ENCODE measurements at regions not wholly inside any gene's neighbourhood (a gene's known extent, or its start where the extent isn't known, plus 50 kb on each side); places are given as distances from the start of the nearest gene placed in this dataset.

- DNase-seq (ENCODE audit: low read depth), result no peak
These were observed 158.7 kb downstream of the DRD1 start for GRCh38 chr5:175285261-175285660.

GRCh38 chr5:175284806-175285205 lies 159.2 kb downstream of the DRD1 start:
- DNase-seq (ENCODE audit: low read depth), result no peak

- DNase-seq (ENCODE audit: low read depth), result no peak
These were observed 161.3 kb downstream of the DRD1 start for GRCh38 chr5:175282611-175283225.

GRCh38 chr5:175281714-175282113 lies 162.3 kb downstream of the DRD1 start:
- no peak for DNase-seq (ENCODE audit: low read depth)

DNA sequence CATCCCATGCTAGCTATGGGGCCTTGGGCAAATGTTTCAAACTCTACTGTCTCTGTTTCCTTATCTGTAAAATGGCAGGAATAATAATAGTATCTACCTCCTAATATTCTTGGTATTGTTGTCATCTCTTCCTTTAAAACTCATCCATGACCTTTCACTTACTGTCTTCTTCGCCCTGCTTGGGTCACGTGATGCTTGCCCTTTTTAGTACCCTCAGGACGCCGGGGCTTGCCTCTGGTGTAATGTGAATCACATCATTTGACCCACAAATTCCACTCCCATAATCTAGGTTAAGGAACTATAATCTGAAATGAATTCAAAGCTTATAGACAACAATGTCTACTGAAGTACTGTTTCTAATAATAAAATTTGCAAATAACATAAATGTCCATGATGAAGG lies 162.7 kb downstream of the DRD1 start:
- DNase-seq (ENCODE audit: low read depth), result no peak

DNA sequence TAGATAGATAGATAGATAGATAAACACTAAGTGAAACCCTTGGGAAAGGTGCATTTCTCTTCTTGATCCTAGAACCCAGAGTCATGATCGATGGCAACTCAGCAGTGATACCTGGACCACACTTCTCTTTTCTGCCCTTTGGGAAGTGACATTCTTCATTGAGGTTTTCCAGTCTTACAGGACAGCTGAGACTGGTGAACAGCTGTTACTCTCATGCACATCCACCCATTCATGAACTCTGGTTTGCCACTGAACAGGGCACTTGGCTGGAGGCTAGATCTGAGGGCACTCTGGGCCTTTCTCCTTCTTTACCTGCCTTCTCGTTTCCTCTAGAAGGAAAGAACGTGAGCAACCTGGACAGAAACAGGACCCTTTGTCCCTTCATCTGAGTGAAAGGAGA lies 164.5 kb downstream of the DRD1 start:
- no peak for DNase-seq (ENCODE audit: low read depth)

GRCh38 chr5:175275748-175276147 lies 168.2 kb downstream of the DRD1 start:
- DNase-seq (ENCODE audit: low read depth), result no peak

- no peak for DNase-seq (ENCODE audit: low read depth)
These were observed 168.9 kb downstream of the DRD1 start for GRCh38 chr5:175275097-175275496.

- no peak for DNase-seq (ENCODE audit: low read depth)
These were observed 169.8 kb downstream of the DRD1 start for GRCh38 chr5:175274171-175274570.

DNA sequence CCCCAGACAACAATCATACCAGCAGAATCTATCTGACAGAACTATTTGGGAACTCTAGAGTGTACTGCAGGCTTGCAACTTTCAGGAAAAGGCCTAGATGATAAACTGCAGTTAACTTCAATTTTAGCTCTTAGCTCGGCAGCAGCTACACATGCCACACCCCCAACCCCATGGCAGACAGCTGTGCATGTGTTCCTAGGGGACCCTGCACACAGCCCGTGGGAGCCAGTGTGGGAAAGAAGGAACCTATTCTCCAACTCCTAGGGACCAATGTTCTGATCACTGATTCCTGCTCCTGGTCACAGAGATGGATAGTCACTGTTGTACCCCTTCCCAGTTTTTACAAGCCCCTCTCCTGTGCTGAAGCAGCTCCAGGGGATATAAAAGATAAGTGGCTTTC lies 179.6 kb downstream of the DRD1 start:
- DNase-seq (ENCODE audit: low read depth), result no peak

DNA sequence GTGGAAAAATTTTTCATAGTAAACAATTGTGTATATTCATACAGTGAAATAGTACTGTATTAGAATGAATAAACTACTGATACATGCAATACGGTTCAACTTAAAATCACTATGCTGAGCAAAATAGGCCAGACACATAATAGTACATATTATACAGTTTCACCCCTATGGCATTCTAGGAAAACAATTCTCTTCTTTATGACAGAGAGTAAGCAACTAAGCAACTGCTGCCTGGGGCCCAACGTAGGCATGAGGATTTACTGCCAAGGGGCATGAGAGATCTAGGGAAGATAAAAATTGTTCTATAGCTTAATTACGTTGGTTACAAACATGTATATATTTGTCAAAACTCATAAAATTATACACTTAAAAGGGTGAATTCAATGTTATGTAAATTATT lies 180.2 kb downstream of the DRD1 start:
- no peak for DNase-seq (ENCODE audit: low read depth)

DNA sequence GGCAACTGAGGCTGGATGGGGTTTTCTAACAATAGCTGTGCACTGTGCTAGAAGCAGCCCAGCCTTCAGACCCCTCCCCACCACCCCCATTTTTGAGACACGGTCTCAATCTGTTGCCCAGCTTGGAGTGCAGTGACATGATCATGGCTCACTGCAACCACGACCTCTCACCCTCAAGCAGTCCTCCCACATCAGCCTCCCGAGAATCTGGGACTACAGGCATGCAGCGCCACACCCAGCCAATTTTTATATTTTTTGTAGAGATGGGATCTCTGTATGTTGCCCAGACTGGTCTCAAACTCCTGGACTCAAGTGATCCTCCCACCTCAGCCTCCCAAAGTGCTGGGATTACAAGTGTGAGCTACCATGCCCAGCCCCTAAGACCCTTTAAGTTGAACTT lies 182.5 kb downstream of the DRD1 start:
- no peak for DNase-seq (ENCODE audit: low read depth)

GRCh38 chr5:175261037-175261436 lies 182.9 kb downstream of the DRD1 start:
- DNase-seq (ENCODE audit: low read depth), result no peak

DNA sequence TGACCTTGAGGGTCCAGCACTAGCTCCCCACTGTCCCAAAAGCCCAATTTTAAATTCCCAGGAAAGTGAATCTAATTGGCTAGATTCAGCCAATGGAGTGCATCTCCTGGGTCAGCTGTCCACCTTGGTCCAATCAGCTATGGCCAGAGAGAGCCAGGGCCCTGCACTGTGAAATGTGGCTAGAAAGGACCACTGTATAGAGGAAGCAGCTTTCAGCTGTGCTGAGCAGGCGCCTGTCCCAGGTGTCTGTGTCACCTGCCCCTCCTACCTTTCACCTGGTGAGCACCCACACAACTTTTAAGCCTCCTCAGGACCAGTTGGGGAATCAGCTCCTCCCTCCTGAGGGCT lies 186.2 kb downstream of the DRD1 start:
- DNase-seq (ENCODE audit: low read depth), result no peak

DNA sequence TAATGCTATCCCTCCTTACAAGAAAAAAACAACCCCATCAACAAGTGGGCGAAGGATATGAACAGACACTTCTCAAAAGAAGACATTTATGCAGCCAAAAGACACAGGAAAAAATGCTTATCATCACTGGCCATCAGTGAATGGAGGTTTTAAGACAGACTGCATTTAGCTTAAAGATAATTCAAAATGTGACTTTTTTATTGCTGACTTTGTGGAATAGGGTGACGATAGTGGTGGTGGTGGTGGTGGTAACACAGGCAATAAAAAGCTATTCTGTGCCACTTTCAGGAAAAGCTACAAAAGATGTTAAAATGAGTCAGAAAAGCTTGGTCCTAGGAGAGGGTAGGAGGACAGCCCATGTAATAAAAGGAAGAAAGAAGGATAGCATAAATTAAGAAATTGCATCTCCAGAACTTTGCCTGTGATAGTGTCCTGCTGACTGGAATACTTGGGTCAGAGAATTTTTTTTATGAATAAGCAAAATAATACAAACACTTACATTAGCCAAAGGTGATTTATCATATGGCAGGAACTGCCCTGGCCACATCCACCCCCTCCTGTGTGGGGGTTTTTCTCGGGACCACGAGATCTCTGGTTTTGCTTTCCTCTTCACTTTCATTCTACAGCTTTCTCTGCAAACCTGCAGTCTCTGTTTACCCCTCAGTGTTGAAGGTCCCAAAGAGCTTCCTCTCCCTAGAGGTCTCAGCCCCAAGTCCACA lies 186.7 kb downstream of the DRD1 start:
- no peak for DNase-seq (ENCODE audit: low read depth)

GRCh38 chr5:175254155-175254554 lies 189.8 kb downstream of the DRD1 start:
- DNase-seq (ENCODE audit: low read depth), result no peak

GRCh38 chr5:175253597-175253996 lies 190.4 kb downstream of the DRD1 start:
- no peak for DNase-seq (ENCODE audit: low read depth)

DNA sequence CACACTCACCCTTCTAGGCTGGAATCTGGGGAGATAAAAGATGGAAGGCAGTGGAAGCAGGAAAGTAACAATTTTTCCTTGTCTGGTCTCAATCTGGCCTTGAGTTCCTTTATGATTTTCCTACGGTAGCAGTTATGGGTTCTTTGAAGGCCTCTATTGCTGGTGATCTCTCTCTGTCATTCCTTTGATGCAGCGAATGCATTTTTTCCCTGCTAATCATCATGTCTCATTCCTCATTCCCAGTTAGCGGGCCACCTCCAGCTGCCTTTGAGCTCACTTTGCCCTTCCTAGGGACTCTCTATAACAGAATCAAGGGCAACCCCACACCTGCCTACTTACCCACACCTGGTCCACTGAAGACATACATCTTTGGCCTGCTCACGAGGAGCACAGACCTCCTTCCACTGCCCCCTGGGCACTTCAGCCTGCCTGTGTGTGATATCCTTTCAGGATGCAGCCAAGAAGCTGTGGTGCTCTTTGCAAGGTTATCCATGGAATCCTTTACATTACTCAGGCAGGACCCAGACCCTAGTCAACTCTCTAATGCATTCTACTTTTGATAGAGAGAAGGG lies 191.7 kb downstream of the DRD1 start:
- no peak for DNase-seq (ENCODE audit: low read depth)

DNA sequence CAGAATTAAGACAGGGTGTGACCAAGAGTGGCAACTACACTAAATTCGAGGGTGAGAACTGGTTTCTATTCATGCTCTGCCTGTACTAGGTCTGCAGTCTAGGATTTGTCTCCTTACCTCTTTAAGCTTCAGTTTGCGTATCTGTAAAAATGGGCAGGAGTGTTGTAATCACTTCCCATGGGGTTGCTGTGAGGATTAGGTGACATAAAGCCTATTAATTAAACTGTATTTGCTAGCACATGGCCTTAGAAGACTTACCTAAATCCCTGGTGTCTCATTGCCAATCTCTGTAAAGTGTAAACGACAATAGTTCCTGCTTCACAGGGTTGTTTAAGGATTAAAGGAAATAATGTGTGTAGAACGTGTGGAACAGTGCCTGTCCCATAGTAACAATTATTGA lies 193.6 kb downstream of the DRD1 start:
- no peak for DNase-seq (ENCODE audit: low read depth)

GRCh38 chr5:175248416-175248905 lies 195.5 kb downstream of the DRD1 start:
- DNase-seq (ENCODE audit: low read depth), result no peak

GRCh38 chr5:175246889-175247520 lies 197.0 kb downstream of the DRD1 start:
- DNase-seq (ENCODE audit: low read depth), result no peak

DNA sequence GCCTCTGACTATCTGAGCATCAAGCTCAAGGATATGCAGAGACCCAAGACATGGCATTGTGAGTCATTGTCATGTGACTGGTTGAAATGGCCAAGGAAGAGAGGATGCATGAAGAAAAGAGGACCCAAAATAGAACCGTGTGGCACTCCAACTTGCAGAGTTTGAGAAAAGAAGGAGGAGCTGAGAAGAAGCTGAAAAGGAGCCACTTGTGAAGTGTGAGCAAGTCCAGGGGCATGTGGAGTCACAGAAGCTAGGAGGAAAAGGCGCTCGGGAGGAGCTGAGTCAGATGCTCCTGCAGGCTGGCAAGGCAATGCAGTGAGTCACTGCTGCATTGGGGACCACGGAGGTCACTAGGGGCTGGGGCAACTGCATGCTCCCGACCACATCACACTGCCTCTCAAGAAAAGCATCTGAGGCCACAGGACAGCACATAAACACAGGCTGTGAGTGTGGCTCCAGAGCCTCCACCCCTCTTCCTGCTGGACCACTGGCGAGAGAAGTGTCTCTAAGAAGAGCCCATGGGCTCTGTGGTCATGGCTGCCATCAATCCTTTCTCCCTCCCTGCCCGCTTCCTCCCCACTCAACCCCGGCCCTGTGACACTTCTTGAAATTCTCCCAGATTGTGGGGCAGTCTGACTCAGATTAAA lies 197.6 kb downstream of the DRD1 start:
- DNase-seq (ENCODE audit: low read depth), result no peak

- no peak for DNase-seq (ENCODE audit: low read depth)
These were observed 200.5 kb downstream of the DRD1 start for GRCh38 chr5:175243441-175243840.
